Activated CD4-positive, alpha-beta T cell treated with anti-CD3 and anti-CD28 coated beads, Interleukin-2, amount 10 ng/mL, durations not matched to agents 7 days and 5 days (primary cell): ENCODE measurements at regions not wholly inside any gene's neighbourhood (a gene's known extent, or its start where the extent isn't known, plus 50 kb on each side); places are given as distances from the start of the nearest gene placed in this dataset.

Experiments
- CTCF ChIA-PET: fragments of 350-600 bp; sonication (Branson Sonifier 250); formaldehyde crosslinking; loops from one replicate; lab custom pipeline; 2021; ENCODE audit warnings: antibody characterized with exemption; lab: Charles Lee
- POLR2A ChIA-PET: fragments of 350-600 bp; sonication (Branson Sonifier 250); formaldehyde crosslinking; loops from one replicate; lab custom pipeline; 2021; ENCODE audit warnings: antibody characterized with exemption; lab: Charles Lee
- DNase-seq: peaks from one replicate; pipeline ENCODE4 v3.0.0-alpha.2; 2020
- H3K27ac Mint-ChIP-seq: one replicate; pipeline ENCODE4 v1.8.0; 2021; ENCODE audit warnings: mild to moderate bottlenecking, moderate library complexity, mixed read lengths
- H3K27me3 Mint-ChIP-seq: one replicate; pipeline ENCODE4 v1.8.0; 2021; ENCODE audit warnings: mixed read lengths
- H3K36me3 Mint-ChIP-seq: one replicate; pipeline ENCODE4 v1.8.0; 2021; ENCODE audit warnings: low read depth, mixed read lengths
- H3K4me1 Mint-ChIP-seq: one replicate; pipeline ENCODE4 v1.8.0; 2021; ENCODE audit warnings: mixed read lengths
- H3K4me3 Mint-ChIP-seq: one replicate; pipeline ENCODE4 v1.8.0; 2021; ENCODE audit warnings: mild to moderate bottlenecking, moderate library complexity, mixed read lengths
- H3K9me3 Mint-ChIP-seq: one replicate; pipeline ENCODE4 v1.8.0; 2021; ENCODE audit warnings: mixed read lengths

- H3K36me3 Mint-ChIP-seq, result no peaks in the 10 kb centered on the region
- H3K9me3 Mint-ChIP-seq, result peaks cover 4% of the 10 kb centered on the region
- no peak overlapping the region for H3K27ac Mint-ChIP-seq
- ChIA-PET POLR2A (no interaction called here), CTCF (no interaction called here)
- H3K4me1 Mint-ChIP-seq, result no peaks in the 10 kb centered on the region
- no peak overlapping the region for H3K4me3 Mint-ChIP-seq
- DNase-seq, result no peak
- peaks cover 3% of the 10 kb centered on the region for H3K27me3 Mint-ChIP-seq
These were observed 509.3 kb upstream of the TGFBR2 start for GRCh38 chr3:30097022-30097650.

- no peaks in the 10 kb centered on the region for H3K4me1 Mint-ChIP-seq
- H3K4me3 Mint-ChIP-seq, result no peak overlapping the region
- no peak for DNase-seq
- H3K9me3 Mint-ChIP-seq, result no peaks in the 10 kb centered on the region
- no peaks in the 10 kb centered on the region for H3K36me3 Mint-ChIP-seq
- no peak overlapping the region for H3K27ac Mint-ChIP-seq
- ChIA-PET POLR2A (no interaction called here), CTCF (no interaction called here)
- peaks cover 3% of the 10 kb centered on the region for H3K27me3 Mint-ChIP-seq
These were observed 508.2 kb upstream of the TGFBR2 start for GRCh38 chr3:30098243-30098642.

DNA sequence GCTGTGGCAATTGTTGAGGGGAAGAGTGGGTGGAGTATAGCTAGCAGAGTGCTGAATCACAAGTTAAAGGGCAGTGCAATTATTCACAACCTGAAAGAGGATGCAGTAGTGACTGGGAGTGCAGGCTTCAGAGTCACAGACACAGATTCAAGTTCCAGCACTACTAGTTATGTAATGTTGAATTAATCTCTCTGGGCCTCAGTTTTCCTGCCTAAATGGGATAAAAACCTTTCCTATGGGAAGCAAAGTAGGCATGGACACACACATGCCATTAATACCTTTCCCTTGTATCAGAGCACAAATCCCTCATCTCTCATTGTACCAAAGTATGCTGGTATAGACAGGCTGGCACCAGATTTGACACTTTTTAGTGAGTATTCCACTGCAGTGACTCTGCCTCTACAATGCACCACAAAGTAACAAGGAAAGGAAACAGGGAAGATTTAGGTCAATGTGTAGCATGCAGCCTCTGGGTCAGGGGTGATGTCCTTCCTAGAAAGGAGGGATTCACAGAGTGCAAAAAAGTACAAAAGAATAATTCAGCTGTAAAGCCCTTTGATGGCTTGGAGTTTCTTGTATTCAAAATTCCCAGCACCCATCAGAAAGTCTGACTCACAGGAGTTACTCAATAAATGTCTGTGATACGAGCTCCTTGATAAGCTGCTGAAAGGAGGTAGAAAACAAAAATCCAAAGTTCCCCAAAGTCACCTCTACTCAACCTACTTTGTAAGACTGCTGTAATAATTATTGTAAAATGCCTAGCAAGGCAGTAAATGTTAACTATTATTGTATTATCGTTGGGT is 507.5 kb upstream of the TGFBR2 start:
- ChIA-PET POLR2A (no interaction called here), CTCF (no interaction called here)
- DNase-seq, result no peak
- Mint-ChIP-seq H3K36me3 (no peaks in the 10 kb centered on the region), H3K9me3 (no peaks in the 10 kb centered on the region), H3K27ac (no peak overlapping the region), H3K4me1 (no peaks in the 10 kb centered on the region), H3K27me3 (peaks cover 3% of the 10 kb centered on the region), H3K4me3 (no peak overlapping the region)

GRCh38 chr3:30102356-30102755 is 504.0 kb upstream of the TGFBR2 start:
- Mint-ChIP-seq H3K4me3 (no peak overlapping the region), H3K27me3 (peaks cover 3% of the 10 kb centered on the region), H3K27ac (no peak overlapping the region), H3K36me3 (no peaks in the 10 kb centered on the region), H3K9me3 (peaks cover 10% of the 10 kb centered on the region), H3K4me1 (no peaks in the 10 kb centered on the region)
- DNase-seq, result no peak
- CTCF ChIA-PET, result no interaction called here
- POLR2A ChIA-PET, result no interaction called here

- no peaks in the 10 kb centered on the region for H3K36me3 Mint-ChIP-seq
- peaks cover 3% of the 10 kb centered on the region for H3K27me3 Mint-ChIP-seq
- H3K9me3 Mint-ChIP-seq, result peaks cover 10% of the 10 kb centered on the region
- no peak for DNase-seq
- H3K4me3 Mint-ChIP-seq, result no peak overlapping the region
- no peak overlapping the region for H3K27ac Mint-ChIP-seq
- ChIA-PET CTCF (no interaction called here), POLR2A (no interaction called here)
- no peaks in the 10 kb centered on the region for H3K4me1 Mint-ChIP-seq
These were observed 503.2 kb upstream of the TGFBR2 start for GRCh38 chr3:30103186-30103585.

GRCh38 chr3:30107531-30107930 is 498.9 kb upstream of the TGFBR2 start:
- ChIA-PET POLR2A (no interaction called here), CTCF (no interaction called here)
- no peaks in the 10 kb centered on the region for H3K4me1 Mint-ChIP-seq
- no peak overlapping the region for H3K27ac Mint-ChIP-seq
- no peaks in the 10 kb centered on the region for H3K27me3 Mint-ChIP-seq
- peaks cover 10% of the 10 kb centered on the region for H3K9me3 Mint-ChIP-seq
- H3K36me3 Mint-ChIP-seq, result no peaks in the 10 kb centered on the region
- no peak overlapping the region for H3K4me3 Mint-ChIP-seq
- DNase-seq, result no peak

DNA sequence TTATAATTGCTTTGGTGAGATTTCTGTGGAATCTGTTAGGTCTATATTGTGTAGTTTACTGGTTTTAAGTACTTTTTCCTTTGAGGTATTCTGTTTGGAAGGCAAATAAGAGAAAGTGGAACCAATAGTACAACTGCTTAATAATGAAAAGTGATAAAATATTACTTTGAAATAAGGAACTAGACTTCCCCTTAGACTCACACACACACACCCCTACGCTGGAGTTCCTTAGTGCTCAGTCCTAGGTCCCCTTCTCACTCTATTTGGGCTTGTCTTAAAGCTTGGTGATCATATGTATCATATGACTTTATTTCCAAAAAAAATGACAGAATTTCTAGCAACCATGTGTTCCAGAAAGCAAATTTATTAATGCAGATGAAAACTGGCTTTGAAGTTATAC is 494.0 kb upstream of the TGFBR2 start:
- H3K27me3 Mint-ChIP-seq, result no peaks in the 10 kb centered on the region
- H3K9me3 Mint-ChIP-seq, result no peaks in the 10 kb centered on the region
- no peak for DNase-seq
- CTCF ChIA-PET, result no interaction called here
- no peaks in the 10 kb centered on the region for H3K36me3 Mint-ChIP-seq
- no peak overlapping the region for H3K4me3 Mint-ChIP-seq
- POLR2A ChIA-PET, result no interaction called here
- H3K27ac Mint-ChIP-seq, result no peak overlapping the region
- H3K4me1 Mint-ChIP-seq, result peaks cover 6% of the 10 kb centered on the region

DNA sequence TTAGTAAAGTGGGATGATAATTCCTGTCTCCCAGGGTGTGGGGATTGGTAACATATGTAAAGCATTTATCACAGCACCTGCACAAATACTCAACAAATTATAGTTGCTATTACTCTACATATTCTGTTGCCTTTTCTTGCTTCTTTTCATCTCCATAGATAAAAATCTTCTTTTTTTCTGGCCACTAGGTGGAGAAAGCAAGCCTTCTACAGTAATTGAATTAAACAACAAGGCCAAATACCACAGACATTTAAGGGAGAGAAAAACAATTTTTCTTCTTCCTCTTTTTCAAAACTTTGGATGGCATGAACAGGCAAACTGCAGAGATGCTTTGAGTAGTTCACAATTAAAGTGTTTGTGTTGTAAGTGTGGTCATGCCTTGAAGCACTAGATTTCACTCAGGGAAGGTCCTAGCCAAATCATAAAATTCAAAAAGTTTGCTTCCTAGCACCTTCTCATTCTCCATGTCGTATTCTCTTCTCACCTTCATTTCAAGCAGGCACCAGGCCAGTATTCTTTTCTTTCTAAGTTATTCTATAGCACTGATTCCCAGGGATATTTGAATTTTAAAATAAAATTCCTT is 493.4 kb upstream of the TGFBR2 start:
- H3K27me3 Mint-ChIP-seq, result no peaks in the 10 kb centered on the region

GRCh38 chr3:30113906-30114305 is 492.5 kb upstream of the TGFBR2 start:
- CTCF ChIA-PET, result no interaction called here

More for the DNA sequence above, 493.4 kb upstream of the TGFBR2 start:
- H3K4me1 Mint-ChIP-seq, result peaks cover 6% of the 10 kb centered on the region
- ChIA-PET POLR2A (no interaction called here), CTCF (no interaction called here)
- H3K36me3 Mint-ChIP-seq, result no peaks in the 10 kb centered on the region
- H3K27ac Mint-ChIP-seq, result no peak overlapping the region
- H3K4me3 Mint-ChIP-seq, result no peak overlapping the region
- H3K9me3 Mint-ChIP-seq, result no peaks in the 10 kb centered on the region
- peak; percentile 7 for DNase-seq

GRCh38 chr3:30114918-30115317 is 491.5 kb upstream of the TGFBR2 start:
- H3K27me3 Mint-ChIP-seq, result no peaks in the 10 kb centered on the region
- H3K9me3 Mint-ChIP-seq, result no peaks in the 10 kb centered on the region
- no peak for DNase-seq
- ChIA-PET CTCF (interaction anchor here (1.0 kb wide), 1 partner anchor 38 kb away, joined by 3 read pairs; no protein-coding TSS in a partner anchor), POLR2A (no interaction called here)
- peaks cover 6% of the 10 kb centered on the region for H3K4me1 Mint-ChIP-seq
- H3K4me3 Mint-ChIP-seq, result no peak overlapping the region
- H3K27ac Mint-ChIP-seq, result no peak overlapping the region
- H3K36me3 Mint-ChIP-seq, result no peaks in the 10 kb centered on the region

More at GRCh38 chr3:30113906-30114305, 492.5 kb upstream of the TGFBR2 start:
- Mint-ChIP-seq H3K4me3 (no peak overlapping the region), H3K9me3 (no peaks in the 10 kb centered on the region), H3K27me3 (no peaks in the 10 kb centered on the region), H3K4me1 (peaks cover 6% of the 10 kb centered on the region), H3K27ac (no peak overlapping the region), H3K36me3 (no peaks in the 10 kb centered on the region)
- DNase-seq, result no peak
- POLR2A ChIA-PET, result no interaction called here

- no peak overlapping the region for H3K4me3 Mint-ChIP-seq
- H3K27ac Mint-ChIP-seq, result no peak overlapping the region
- no peak for DNase-seq
- peaks cover 2% of the 10 kb centered on the region for H3K9me3 Mint-ChIP-seq
- H3K27me3 Mint-ChIP-seq, result peaks cover 2% of the 10 kb centered on the region
- ChIA-PET CTCF (no interaction called here), POLR2A (no interaction called here)
- no peaks in the 10 kb centered on the region for H3K36me3 Mint-ChIP-seq
- no peaks in the 10 kb centered on the region for H3K4me1 Mint-ChIP-seq
These were observed 484.0 kb upstream of the TGFBR2 start for GRCh38 chr3:30122359-30122758.

GRCh38 chr3:30123224-30123623 is 483.2 kb upstream of the TGFBR2 start:
- H3K4me3 Mint-ChIP-seq, result no peak overlapping the region
- peaks cover 2% of the 10 kb centered on the region for H3K27me3 Mint-ChIP-seq
- no peaks in the 10 kb centered on the region for H3K4me1 Mint-ChIP-seq
- H3K27ac Mint-ChIP-seq, result no peak overlapping the region
- no peak for DNase-seq
- POLR2A ChIA-PET, result no interaction called here
- no peaks in the 10 kb centered on the region for H3K36me3 Mint-ChIP-seq
- CTCF ChIA-PET, result no interaction called here
- peaks cover 6% of the 10 kb centered on the region for H3K9me3 Mint-ChIP-seq

DNA sequence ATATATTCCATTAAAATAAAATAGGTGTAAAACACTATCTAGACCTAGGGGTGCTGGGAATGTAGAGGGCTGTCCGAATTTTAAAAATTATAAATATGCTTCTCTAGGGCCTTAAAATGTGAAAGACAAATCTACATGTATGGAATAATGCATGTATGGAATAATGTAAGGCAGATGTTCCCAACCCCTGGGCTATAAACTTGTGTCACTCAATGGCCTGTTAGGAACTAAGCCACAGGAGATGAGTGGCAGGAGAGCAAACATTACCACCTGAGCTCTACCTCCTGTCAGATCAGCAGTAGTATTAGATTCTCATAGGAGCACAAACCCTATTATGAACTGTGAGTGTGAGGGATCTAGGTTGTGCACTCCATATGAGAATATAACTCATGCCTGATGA is 482.6 kb upstream of the TGFBR2 start:
- ChIA-PET CTCF (no interaction called here), POLR2A (no interaction called here)
- H3K9me3 Mint-ChIP-seq, result peaks cover 6% of the 10 kb centered on the region
- no peak overlapping the region for H3K27ac Mint-ChIP-seq
- H3K36me3 Mint-ChIP-seq, result no peaks in the 10 kb centered on the region
- no peak overlapping the region for H3K4me3 Mint-ChIP-seq
- H3K4me1 Mint-ChIP-seq, result no peaks in the 10 kb centered on the region
- H3K27me3 Mint-ChIP-seq, result peaks cover 2% of the 10 kb centered on the region
- no peak for DNase-seq
